ENCODE measurements at regions not wholly inside any gene's neighbourhood (a gene's known extent, or its start where the extent isn't known, plus 50 kb on each side); places are given as distances from the start of the nearest gene placed in this dataset.

GRCh38 chr1:113293256-113293626 is 97.1 kb upstream of the MAGI3 start:
- TF ChIP-seq CTCF (IDR thresholded peaks at IDR 0.05): no peak
- TF ChIP-seq E2F5 (CRISPR knock-in tag; IDR thresholded peaks at IDR 0.05): no peak
- TF ChIP-seq NFYB (CRISPR knock-in tag; conservative IDR thresholded peaks at IDR 0.05; ENCODE audit: low read depth): no peak
- TF ChIP-seq TCF7 (CRISPR knock-in tag; IDR thresholded peaks at IDR 0.05; ENCODE audit: low read depth): no peak
- TF ChIP-seq ZNF121 (CRISPR knock-in tag; IDR thresholded peaks at IDR 0.05): no peak
- no peak for TF ChIP-seq SMAD4 (CRISPR knock-in tag; IDR thresholded peaks at IDR 0.05)
- TF ChIP-seq SP1 (CRISPR knock-in tag; conservative IDR thresholded peaks at IDR 0.05): no peak
- no peak for TF ChIP-seq AFF4 (CRISPR knock-in tag; IDR thresholded peaks at IDR 0.05; ENCODE audit: borderline replicate concordance)
- no peak for TF ChIP-seq RELA (CRISPR knock-in tag; IDR thresholded peaks at IDR 0.05; ENCODE audit: borderline replicate concordance)
- TF ChIP-seq E2F1 (CRISPR knock-in tag; IDR thresholded peaks at IDR 0.05): no peak
- TF ChIP-seq IRF1 (CRISPR knock-in tag; IDR thresholded peaks at IDR 0.05): no peak
- no peak for TF ChIP-seq GABPB1 (CRISPR knock-in tag; IDR thresholded peaks at IDR 0.05)
- TF ChIP-seq E2F4 (CRISPR knock-in tag; IDR thresholded peaks at IDR 0.05; ENCODE audit: borderline replicate concordance, low read depth): no peak

Measured in WTC11 (cell line).